ENCODE measurements at regions not wholly inside any gene's neighbourhood (a gene's known extent, or its start where the extent isn't known, plus 50 kb on each side); places are given as distances from the start of the nearest gene placed in this dataset.

- TF ChIP-seq CTCF (IDR thresholded peaks at IDR 0.05; ENCODE audit: insufficient read depth, low read length, poor library complexity, severe bottlenecking) (no peak), EZH2phosphoT487 (conservative IDR thresholded peaks at IDR 0.05; ENCODE audit: low read length) (no peak)
Observed at GRCh38 chr6:128757961-128758360, 125.0 kb upstream of the LAMA2 start.
